ENCODE measurements at regions not wholly inside any gene's neighbourhood (a gene's known extent, or its start where the extent isn't known, plus 50 kb on each side); places are given as distances from the start of the nearest gene placed in this dataset.
"Not testable (repeated sequence)": the region's sequence is repeated elsewhere in the genome, so short reads cannot be mapped to it uniquely, and the experiment has no call there.

DNA sequence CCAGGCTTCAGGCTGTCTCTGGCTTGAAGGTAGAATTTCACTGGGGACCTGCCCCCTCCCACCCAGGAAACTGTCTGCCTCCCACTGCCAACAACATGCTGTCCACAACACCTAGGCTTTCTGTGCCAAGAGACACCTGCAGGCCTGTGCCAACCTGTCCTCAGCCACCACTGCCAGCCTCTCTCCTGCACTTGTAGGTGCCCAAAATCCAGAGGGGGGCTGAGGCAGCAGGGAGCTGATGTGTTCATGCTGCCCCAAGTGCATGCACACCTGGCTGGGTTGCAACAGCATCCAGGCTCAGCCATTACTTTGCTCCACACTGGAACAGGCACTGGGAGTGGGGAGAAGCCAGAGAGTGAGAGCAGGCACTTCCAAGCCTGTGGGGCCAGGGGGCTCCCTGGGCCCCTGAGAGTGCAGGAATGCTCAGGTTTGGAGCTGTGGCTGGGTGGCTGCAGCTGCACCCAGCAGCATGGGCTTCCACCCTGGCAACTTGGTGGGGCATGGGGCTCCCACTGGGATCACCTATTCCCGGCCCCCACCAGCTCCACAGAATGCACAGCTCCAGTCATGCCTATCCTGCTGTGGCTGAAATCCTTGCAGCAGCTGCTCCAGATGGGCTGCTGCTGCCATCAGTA, 218.1 kb upstream of the OBI1 start:
- Histone ChIP-seq H3K36me3 (no peaks in the 10 kb centered on the region), H3K4me3 (no peak overlapping the region), H3K9me3 (replicated peaks) (no peaks in the 10 kb centered on the region), H3K27me3 (replicated peaks) (peaks cover 3% of the 10 kb centered on the region; the same call in 1 of the 2 replicates), H3K27ac (no peak overlapping the region), H3K4me1 (replicated peaks) (no peaks in the 10 kb centered on the region)
- no peak for DNase-seq (ENCODE audit: low read depth in 1 of 2, low spot score in 2 of 2)

DNA sequence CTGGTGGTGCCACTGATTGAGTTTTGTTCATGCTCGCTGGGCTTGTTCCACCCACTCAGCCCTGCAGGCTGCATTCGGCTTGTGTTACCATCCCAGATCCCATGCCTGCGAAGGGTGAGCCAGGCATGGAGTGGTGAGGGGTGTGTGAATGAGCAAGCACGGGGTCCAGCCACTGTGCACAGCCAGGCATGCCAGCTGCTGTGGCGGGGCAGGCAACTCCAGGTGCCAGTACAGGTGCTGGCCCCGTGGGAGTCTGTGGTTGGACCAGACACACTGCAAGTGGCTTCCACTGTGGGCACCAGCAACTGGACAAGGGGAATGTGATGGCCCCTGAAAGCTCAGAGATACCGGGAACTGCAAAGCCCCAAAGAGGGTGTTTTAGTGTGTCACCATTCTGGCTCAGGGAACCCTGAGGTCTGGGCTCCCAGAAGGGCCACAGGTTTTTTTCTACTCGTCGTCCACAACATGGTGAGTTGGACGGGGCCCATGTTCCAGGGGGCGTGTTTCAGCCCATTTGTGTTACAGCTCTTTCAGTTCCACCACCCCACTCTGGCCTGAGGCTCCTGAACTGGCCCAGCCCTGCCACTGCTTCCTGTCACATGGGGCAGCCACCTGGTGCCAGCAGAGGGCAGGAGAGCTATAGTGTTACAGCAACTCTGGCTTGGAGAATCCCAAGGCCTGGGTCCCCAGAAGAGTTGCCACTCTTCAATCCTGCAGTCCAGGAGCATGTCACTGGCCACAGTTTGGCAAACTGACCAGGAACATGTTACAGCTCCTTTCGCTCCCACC, 217.0 kb upstream of the OBI1 start:
- no peak for DNase-seq (ENCODE audit: low read depth in 1 of 2, low spot score in 2 of 2)
- Histone ChIP-seq H3K36me3 (no peaks in the 10 kb centered on the region), H3K4me3 (no peak overlapping the region), H3K9me3 (replicated peaks) (no peaks in the 10 kb centered on the region), H3K27me3 (replicated peaks) (0 out of 2 replicates have a peak, but pooled peaks cover 3% of the 10 kb centered on the region), H3K27ac (no peak overlapping the region), H3K4me1 (replicated peaks) (no peaks in the 10 kb centered on the region)

DNA sequence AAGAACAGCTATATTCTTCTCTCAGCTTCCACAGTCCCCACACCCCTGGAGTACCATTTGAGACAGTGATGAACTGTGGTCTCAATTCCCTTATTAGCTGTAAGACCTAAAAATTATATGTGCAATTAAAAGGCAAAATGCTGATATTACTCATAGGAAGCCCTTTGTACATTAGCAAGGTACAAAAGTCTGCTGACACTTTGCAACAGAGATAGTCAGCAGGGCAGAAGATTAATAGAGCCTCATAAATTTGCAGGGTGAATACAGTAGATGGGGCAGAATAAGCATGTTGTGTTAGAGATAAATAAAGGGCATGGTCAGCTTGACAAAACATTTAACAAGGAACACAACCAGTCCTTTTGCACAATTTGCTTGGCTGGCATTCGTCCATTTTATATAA, 210.0 kb upstream of the OBI1 start:
- H3K4me3 ChIP-seq: no peak overlapping the region
- H3K9me3 ChIP-seq (replicated peaks): 0 out of 2 replicates have a peak, but pooled peaks cover 2% of the 10 kb centered on the region
- no peak for DNase-seq (ENCODE audit: low read depth in 1 of 2, low spot score in 2 of 2)
- H3K27ac ChIP-seq: no peak overlapping the region
- no peaks in the 10 kb centered on the region for H3K27me3 ChIP-seq (replicated peaks)
- H3K36me3 ChIP-seq: no peaks in the 10 kb centered on the region
- no peaks in the 10 kb centered on the region for H3K4me1 ChIP-seq (replicated peaks)

DNA sequence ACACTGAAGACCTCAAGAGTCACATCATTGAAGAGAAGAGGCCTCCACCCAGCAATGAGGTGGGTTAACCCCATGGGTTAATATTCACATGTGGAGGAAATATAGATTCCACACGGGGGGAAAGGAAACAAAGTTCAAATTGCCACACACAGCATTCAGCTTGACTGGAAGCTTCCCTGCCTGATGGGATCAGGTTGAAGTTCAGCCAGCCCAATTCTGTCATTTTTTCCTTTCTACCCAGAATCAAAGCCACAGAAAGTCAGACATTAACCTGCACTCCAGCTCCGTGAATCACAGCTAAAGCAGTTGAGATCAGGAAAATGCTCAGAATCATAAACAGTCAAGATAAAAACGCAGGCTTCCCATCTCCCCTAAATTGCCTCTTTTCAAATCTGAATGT, 208.7 kb upstream of the OBI1 start:
- no peaks in the 10 kb centered on the region for H3K27me3 ChIP-seq (replicated peaks)
- H3K4me1 ChIP-seq (replicated peaks): no peaks in the 10 kb centered on the region
- no peaks in the 10 kb centered on the region for H3K36me3 ChIP-seq
- 0 out of 2 replicates have a peak, but pooled peaks cover 2% of the 10 kb centered on the region for H3K9me3 ChIP-seq (replicated peaks)
- no peak for DNase-seq (ENCODE audit: low read depth in 1 of 2, low spot score in 2 of 2)
- no peak overlapping the region for H3K27ac ChIP-seq
- no peak overlapping the region for H3K4me3 ChIP-seq

DNA sequence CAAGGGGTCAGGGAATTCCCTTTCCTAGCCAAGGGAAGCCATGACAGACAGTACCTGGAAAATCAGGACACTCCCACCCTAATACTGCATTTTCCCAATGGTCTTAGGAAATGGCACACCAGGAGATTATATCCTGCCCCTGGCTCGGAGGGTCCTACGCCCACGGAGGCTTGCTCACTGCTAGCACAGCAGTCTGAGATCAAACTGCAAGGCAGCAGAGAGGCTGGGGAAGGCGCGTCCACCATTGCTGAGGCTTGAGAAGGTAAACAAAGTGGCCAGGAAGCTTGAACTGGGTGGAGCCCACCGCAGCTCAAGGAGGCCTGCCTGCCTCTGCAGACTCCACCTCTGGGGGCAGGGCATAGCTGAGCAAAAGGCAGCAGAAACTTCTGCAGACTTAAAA, 207.1 kb upstream of the OBI1 start:
- H3K27me3 ChIP-seq (replicated peaks); H3K36me3 ChIP-seq; H3K27ac ChIP-seq; H3K9me3 ChIP-seq (replicated peaks); H3K4me1 ChIP-seq (replicated peaks); H3K4me3 ChIP-seq; DNase-seq (ENCODE audit: low read depth in 1 of 2, low spot score in 2 of 2): not testable (repeated sequence)

DNA sequence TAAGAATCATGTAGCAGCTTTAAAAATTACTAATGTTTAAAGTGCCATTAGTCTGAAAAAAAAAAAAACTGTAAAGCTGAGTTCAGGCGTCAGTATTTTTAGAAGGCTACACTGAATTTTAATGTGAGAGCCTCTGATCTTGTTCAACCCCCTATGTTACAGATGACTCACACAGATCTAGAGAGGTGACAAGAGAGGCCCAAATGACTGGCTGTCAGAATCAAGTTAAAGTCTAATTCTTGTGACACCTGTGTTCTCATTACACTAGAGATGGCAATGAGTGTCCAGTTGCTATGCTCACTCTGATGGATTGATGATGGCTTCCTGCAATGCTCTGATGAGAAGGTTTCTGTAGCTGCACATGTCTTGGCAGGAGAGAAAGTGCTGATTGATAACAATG, 203.5 kb upstream of the OBI1 start:
- DNase-seq (ENCODE audit: low read depth in 1 of 2, low spot score in 2 of 2): no peak
- 0 out of 2 replicates have a peak, but pooled peaks cover 2% of the 10 kb centered on the region for H3K9me3 ChIP-seq (replicated peaks)

DNA sequence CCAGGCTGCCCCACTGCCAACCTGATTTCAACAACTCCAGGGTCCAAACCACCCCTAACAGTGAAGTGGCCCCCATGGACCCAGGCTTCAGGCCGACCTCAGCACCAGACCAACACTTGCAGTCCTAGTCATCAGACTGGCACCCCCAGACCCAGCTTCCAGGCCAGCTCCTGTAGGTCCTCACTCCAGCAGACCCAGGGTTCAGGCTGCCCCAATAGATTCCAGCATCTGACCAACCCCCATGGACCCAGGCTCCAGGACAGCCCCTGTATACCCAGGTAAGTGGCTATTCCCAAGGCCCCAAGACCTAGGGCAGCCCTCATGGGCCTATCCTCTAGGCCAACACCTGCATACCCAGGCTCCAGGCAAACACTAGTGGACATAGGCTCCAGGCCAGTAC, 193.8 kb upstream of the OBI1 start:
- H3K4me1 ChIP-seq (replicated peaks): no peaks in the 10 kb centered on the region
- H3K9me3 ChIP-seq (replicated peaks): no peaks in the 10 kb centered on the region
- no peaks in the 10 kb centered on the region for H3K27me3 ChIP-seq (replicated peaks)
- no peak overlapping the region for H3K4me3 ChIP-seq
- no peak overlapping the region for H3K27ac ChIP-seq
- H3K36me3 ChIP-seq: no peaks in the 10 kb centered on the region
- no peak for DNase-seq (ENCODE audit: low read depth in 1 of 2, low spot score in 2 of 2)

More for the DNA sequence above, 203.5 kb upstream of the OBI1 start:
- H3K27me3 ChIP-seq (replicated peaks): no peaks in the 10 kb centered on the region
- H3K36me3 ChIP-seq: no peaks in the 10 kb centered on the region
- no peak overlapping the region for H3K27ac ChIP-seq
- H3K4me1 ChIP-seq (replicated peaks): no peaks in the 10 kb centered on the region
- H3K4me3 ChIP-seq: no peak overlapping the region

DNA sequence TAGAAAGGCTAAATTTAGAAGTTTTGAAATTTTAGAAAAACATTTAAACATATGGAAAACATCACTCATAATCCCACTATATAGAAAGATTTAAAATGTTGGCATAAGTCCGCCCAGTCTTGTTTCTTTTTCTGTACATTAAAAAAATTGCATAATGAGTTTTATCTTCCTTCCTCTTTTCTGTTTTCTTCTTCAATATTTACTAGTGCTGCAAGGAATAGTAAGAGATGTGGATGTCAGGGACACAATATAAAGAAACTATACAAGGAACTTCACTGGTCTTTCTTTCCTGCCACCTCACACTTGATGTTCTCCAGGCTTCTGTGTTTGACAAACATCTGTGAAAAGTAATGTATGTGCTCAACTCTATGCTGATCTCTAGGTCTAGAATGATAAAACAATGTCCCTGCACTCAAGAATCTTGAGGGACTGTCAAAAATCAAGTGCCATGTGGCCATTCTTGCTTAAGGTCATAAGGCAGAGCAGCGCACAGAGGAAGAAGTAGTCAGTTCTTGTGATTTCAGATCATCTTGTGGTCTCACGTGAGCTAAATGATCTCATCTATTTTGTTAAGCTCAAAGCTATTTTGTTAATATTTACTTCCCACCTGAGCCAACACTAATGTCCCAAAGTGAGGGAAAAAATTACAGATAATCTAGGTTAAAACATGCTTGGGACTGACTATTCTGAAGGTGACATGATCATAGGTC, 186.9 kb upstream of the OBI1 start:
- Histone ChIP-seq H3K27me3 (replicated peaks) (0 out of 2 replicates have a peak, but pooled peaks cover 2% of the 10 kb centered on the region), H3K9me3 (replicated peaks) (no peaks in the 10 kb centered on the region), H3K27ac (no peak overlapping the region), H3K36me3 (no peaks in the 10 kb centered on the region), H3K4me3 (no peak overlapping the region), H3K4me1 (replicated peaks) (no peaks in the 10 kb centered on the region)
- no peak for DNase-seq (ENCODE audit: low read depth in 1 of 2, low spot score in 2 of 2)

DNA sequence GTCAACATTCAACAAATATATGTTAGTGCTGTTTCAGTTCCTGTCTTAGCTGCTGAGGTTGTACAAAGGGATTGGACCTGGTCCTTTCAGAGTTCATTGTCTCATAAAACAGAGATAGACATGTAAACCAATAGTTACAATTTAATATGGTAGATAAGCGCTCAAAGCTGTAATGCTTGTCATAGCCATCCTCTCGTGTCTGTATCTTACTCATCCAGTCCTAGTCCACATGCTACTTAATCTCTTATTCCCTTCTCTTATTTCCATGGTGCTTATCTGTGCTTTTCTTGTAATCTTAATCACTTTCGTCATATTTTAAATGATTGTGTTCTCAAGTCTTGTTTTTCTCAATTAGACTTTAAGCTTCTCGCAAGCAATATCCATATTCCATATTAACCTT, 185.2 kb upstream of the OBI1 start:
- Histone ChIP-seq H3K27ac (no peak overlapping the region), H3K9me3 (replicated peaks) (no peaks in the 10 kb centered on the region), H3K4me1 (replicated peaks) (no peaks in the 10 kb centered on the region), H3K4me3 (no peak overlapping the region), H3K27me3 (replicated peaks) (0 out of 2 replicates have a peak, but pooled peaks cover 3% of the 10 kb centered on the region), H3K36me3 (no peaks in the 10 kb centered on the region)
- no peak for DNase-seq (ENCODE audit: low read depth in 1 of 2, low spot score in 2 of 2)

DNA sequence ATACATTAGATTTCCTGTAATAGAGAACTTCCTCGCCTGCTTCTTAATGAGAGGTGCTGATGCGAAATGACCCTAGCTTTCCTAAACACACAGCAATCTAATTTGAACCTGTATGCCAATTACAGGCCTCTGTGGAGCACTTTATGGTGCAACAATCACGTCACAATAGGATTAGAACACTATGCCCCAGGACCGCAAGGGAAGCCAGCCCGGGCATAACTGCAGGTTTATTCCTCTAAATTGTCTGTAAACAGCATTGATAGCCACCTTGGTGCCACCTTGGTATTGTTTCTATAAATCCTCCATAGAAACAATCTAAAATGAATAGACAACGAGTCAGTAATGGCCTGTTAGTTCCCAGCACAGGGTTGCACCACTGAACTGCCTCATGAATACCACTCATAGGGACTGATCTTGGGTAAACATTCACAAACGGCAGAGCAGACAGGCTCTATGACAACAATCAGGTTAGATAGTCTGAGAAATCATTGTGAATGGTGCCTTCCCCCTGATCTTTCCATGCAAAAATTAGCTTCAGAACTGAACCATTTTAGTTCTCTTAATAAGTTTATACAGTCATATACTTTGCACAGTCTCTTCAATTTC, 182.5 kb upstream of the OBI1 start:
- 0 out of 2 replicates have a peak, but pooled peaks cover 3% of the 10 kb centered on the region for H3K27me3 ChIP-seq (replicated peaks)
- no peak overlapping the region for H3K27ac ChIP-seq
- no peaks in the 10 kb centered on the region for H3K4me1 ChIP-seq (replicated peaks)
- H3K4me3 ChIP-seq: no peak overlapping the region
- no peaks in the 10 kb centered on the region for H3K9me3 ChIP-seq (replicated peaks)
- no peaks in the 10 kb centered on the region for H3K36me3 ChIP-seq
- no peak for DNase-seq (ENCODE audit: low read depth in 1 of 2, low spot score in 2 of 2)

DNA sequence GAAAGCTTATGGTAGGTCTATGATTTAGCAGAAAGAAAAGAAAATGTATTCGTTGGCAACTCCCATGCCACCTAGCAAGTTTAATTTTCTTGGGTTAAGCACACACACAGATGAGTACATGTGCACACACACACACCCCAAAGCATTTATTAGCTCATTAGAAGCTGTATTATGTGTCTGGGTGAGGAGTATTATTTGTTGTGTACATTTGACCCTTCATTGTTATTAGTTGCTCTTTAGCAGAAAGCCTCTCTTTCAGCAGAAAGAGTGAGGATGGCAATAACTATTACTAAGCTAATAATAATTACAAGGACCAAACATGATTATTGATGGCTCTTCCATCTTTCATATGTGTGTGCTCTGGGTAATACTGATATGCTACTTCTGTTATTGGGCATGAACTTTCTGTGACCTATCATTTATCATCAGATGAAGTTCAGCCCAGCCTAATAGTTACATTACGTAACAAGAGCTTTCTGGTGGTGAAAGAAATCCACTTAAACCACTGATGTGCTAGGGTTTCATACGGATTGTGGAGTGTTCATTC, 177.4 kb upstream of the OBI1 start:
- Histone ChIP-seq H3K36me3 (no peaks in the 10 kb centered on the region), H3K4me3 (no peak overlapping the region)
- no peak for DNase-seq (ENCODE audit: low read depth in 1 of 2, low spot score in 2 of 2)

DNA sequence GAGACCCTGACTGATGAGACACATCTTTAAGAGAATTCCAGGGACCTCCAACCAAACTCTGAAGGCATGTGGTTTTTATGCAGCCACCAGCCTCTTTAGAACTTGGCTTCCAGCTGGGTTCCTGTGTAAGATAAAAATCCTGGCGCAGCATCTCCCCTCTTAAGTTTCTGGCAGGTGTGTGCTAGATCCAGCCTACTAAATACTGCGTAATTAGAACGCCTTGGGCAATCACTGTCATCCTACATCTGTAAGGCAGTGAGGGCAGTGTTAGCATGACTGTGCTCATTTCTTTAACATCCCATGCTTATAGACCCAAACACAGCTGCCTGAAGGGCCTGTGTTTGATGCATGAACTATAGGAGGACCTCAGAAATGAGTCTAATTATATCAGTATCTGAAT, 173.5 kb upstream of the OBI1 start:
- no peaks in the 10 kb centered on the region for H3K27me3 ChIP-seq (replicated peaks)
- no peaks in the 10 kb centered on the region for H3K36me3 ChIP-seq
- H3K9me3 ChIP-seq (replicated peaks): no peaks in the 10 kb centered on the region
- no peak overlapping the region for H3K27ac ChIP-seq
- H3K4me3 ChIP-seq: no peak overlapping the region
- DNase-seq (ENCODE audit: low read depth in 1 of 2, low spot score in 2 of 2): no peak
- H3K4me1 ChIP-seq (replicated peaks): no peaks in the 10 kb centered on the region

More for the DNA sequence above, 177.4 kb upstream of the OBI1 start:
- no peak overlapping the region for H3K27ac ChIP-seq
- H3K9me3 ChIP-seq (replicated peaks): no peaks in the 10 kb centered on the region
- 0 out of 2 replicates have a peak, but pooled peaks cover 3% of the 10 kb centered on the region for H3K27me3 ChIP-seq (replicated peaks)
- H3K4me1 ChIP-seq (replicated peaks): no peaks in the 10 kb centered on the region

DNA sequence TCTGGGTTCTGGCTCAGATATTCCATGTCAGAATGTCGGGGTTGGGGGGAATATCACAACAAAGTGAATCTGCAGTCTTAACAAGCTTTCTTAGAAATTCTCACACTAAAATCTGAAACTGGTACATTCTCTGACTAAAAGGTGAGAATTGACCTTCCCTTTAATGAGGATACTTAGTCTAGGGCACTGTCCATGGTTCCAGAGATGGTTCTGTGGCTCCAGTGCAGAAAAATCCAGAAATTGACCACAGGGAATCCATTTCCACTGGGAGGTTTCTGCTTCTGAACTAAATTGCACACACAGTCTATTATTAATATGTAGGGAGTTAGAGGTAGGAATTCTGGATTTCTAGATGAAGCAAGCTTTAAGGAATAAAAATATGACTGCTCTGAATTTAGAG, 171.6 kb upstream of the OBI1 start:
- Histone ChIP-seq H3K27ac (no peak overlapping the region), H3K4me1 (replicated peaks) (no peaks in the 10 kb centered on the region), H3K36me3 (no peaks in the 10 kb centered on the region), H3K4me3 (no peak overlapping the region), H3K27me3 (replicated peaks) (no peaks in the 10 kb centered on the region), H3K9me3 (replicated peaks) (no peaks in the 10 kb centered on the region)
- no peak for DNase-seq (ENCODE audit: low read depth in 1 of 2, low spot score in 2 of 2)
